ENCODE measurements at regions not wholly inside any gene's neighbourhood (a gene's known extent, or its start where the extent isn't known, plus 50 kb on each side); places are given as distances from the start of the nearest gene placed in this dataset.
"Not testable (repeated sequence)": the region's sequence is repeated elsewhere in the genome, so short reads cannot be mapped to it uniquely, and the experiment has no call there.

DNA sequence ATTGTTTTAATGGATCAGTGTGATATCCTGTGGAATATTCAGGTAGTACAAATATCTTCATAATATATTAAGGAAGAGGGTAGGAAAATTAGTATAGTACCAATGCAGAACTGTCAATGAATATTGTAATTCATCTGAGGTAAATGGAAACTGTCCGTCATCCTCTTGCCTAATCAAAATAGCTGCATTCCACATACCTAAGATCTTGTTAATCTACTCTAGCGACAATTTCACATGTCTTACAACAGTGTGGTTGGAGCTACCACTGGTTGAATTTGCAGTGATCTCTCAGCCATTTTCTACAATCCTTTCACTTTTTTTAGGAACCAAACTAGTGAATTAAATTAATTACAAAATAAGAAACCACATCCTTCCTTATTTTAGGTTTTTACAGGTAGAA lies 117.5 kb downstream of the PCDH18 start:
- H3K36me3 ChIP-seq = no peaks in the 10 kb centered on the region
- intact Hi-C loops (cut with DNase I) = no loop called here
- no peaks in the 10 kb centered on the region for H3K27me3 ChIP-seq
- TF ChIP-seq POLR2A (IDR thresholded peaks at IDR 0.05) = no peak
- TF ChIP-seq, protein P1, sequence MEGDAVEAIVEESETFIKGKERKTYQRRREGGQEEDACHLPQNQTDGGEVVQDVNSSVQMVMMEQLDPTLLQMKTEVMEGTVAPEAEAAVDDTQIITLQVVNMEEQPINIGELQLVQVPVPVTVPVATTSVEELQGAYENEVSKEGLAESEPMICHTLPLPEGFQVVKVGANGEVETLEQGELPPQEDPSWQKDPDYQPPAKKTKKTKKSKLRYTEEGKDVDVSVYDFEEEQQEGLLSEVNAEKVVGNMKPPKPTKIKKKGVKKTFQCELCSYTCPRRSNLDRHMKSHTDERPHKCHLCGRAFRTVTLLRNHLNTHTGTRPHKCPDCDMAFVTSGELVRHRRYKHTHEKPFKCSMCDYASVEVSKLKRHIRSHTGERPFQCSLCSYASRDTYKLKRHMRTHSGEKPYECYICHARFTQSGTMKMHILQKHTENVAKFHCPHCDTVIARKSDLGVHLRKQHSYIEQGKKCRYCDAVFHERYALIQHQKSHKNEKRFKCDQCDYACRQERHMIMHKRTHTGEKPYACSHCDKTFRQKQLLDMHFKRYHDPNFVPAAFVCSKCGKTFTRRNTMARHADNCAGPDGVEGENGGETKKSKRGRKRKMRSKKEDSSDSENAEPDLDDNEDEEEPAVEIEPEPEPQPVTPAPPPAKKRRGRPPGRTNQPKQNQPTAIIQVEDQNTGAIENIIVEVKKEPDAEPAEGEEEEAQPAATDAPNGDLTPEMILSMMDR (IDR thresholded peaks at IDR 0.05) = no peak
- H3K27ac ChIP-seq = no peak overlapping the region
- H3K4me3 ChIP-seq = no peak overlapping the region
- H3K4me1 ChIP-seq = no peaks in the 10 kb centered on the region
- DNase-seq (no peak), ATAC-seq (no peak)
- H3K9me3 ChIP-seq = no peaks in the 10 kb centered on the region
- WGBS (ENCODE audit: insufficient coverage, low coverage, low lambda C conversion rate, missing lambda C conversion rate) = 55% methylated on average over 2 of the region's 2 CpGs

DNA sequence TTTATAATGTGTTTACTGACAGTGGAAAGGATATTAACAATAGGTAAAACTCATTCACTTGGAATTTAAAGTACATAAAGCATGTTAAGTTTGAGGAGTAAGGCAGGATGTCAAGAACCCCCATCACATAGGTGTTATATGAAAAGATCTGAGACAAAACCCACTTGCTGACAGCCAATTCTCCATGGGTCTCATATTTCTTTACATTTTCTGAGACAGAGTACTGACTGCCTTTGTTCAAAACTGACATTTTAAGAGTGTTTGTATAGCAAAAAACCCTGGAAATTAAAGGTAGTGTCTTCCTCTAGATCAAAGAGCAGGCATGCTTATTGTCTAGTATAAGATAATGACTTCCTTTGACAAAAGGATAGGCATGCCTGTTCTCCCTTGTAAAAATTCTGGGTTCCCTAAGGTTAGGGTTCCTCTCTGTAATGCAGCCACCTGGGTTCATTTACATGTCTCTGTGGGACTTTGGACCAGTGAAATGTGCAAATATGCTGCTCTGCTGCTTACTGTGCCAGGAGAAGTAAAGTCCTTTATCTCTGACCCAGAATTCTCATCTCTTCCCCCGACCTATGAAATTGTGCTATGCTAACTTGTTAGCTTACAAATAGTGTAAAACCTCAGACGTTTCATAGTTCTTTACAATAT lies 123.6 kb downstream of the PCDH18 start:
- H3K9me3 ChIP-seq = no peaks in the 10 kb centered on the region
- WGBS (ENCODE audit: insufficient coverage, low coverage, low lambda C conversion rate, missing lambda C conversion rate) = 9% methylated on average over 2 of the region's 2 CpGs
- no peak for DNase-seq
- no peaks in the 10 kb centered on the region for H3K36me3 ChIP-seq
- no peak overlapping the region for H3K27ac ChIP-seq
- H3K4me3 ChIP-seq = no peak overlapping the region
- H3K4me1 ChIP-seq = no peaks in the 10 kb centered on the region
- intact Hi-C loops (cut with DNase I) = no loop called here
- TF ChIP-seq, protein P1 (IDR thresholded peaks at IDR 0.05) = no peak
- TF ChIP-seq POLR2A (IDR thresholded peaks at IDR 0.05) = no peak
- peak; percentile 51 to 71 (median 62) for ATAC-seq
- H3K27me3 ChIP-seq = no peaks in the 10 kb centered on the region

DNA sequence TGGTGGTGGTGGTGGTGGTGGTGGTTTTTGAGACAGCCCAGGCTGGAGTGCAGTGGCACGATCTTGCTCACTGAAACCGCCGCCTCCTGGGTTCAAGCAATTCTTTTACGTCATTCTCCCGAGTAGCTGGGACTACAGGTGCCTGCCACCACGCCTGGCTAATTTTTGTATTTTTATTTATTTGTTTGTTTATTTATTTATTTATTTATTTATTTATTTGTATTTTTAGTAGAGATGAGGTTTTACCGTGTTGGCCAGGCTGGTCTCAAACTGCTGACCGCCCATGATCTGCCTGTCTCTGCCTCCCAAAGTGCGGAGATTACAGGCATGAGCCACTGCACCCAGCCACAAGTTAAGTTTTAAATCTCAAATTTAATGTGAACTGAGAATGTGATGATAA lies 126.5 kb downstream of the PCDH18 start:
- H3K9me3 ChIP-seq; H3K27me3 ChIP-seq; H3K4me1 ChIP-seq; H3K27ac ChIP-seq; ATAC-seq; H3K4me3 ChIP-seq; H3K36me3 ChIP-seq; DNase-seq; intact Hi-C loops (cut with DNase I): not testable (repeated sequence)
- 91% methylated on average over 9 of the region's 9 CpGs for WGBS (ENCODE audit: insufficient coverage, low coverage, low lambda C conversion rate, missing lambda C conversion rate)

DNA sequence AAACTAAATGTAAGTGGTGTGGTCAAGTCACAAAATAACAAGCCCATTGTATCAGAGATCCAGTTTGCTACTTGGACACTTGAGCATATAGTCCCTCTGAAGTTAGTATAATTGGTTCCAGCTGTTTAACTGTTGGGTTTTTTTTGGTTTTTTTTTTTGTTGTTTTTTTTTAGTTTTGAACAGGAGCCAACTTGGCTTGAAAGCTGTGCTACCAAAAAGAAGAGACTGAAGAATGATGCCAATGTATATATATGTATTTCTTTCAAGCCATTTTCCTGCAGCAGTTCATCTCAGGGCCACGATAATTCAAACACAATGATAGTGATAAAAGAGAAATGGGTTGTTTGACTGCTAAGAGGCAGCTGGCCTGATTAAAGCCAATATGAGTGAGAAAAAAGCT lies 138.3 kb downstream of the PCDH18 start:
- DNase-seq (no peak), ATAC-seq (no peak)
- no peak overlapping the region for H3K4me3 ChIP-seq
- intact Hi-C loops (cut with DNase I) = no loop called here
- no peaks in the 10 kb centered on the region for H3K4me1 ChIP-seq
- no peaks in the 10 kb centered on the region for H3K9me3 ChIP-seq
- H3K36me3 ChIP-seq = no peaks in the 10 kb centered on the region
- H3K27me3 ChIP-seq = no peaks in the 10 kb centered on the region
- TF ChIP-seq, protein P1 (IDR thresholded peaks at IDR 0.05) = no peak
- no peak for TF ChIP-seq POLR2A (IDR thresholded peaks at IDR 0.05)
- H3K27ac ChIP-seq = no peak overlapping the region
- WGBS (ENCODE audit: insufficient coverage, low coverage, low lambda C conversion rate, missing lambda C conversion rate) = 57% methylated on average over 1 of the region's 1 CpG

DNA sequence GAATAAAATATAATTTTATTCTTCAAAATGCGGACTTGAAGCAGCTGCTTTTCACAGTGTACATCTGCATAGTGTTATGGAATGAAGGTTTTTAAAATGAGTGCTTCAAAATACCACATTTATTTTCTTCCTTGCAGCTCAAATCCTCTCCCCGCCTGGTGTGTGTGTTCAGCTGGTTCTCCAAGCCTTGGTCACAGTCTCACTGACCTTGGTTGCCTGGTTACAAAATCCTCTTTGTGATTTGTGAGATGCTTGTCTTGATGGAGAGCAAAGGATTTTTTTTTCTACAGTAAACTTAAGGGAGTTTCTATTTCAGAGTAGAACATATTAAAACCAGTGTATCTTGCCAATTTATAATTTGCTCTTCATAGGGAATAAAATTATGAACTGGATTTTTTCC lies 139.2 kb downstream of the PCDH18 start:
- ATAC-seq (no peak), DNase-seq (no peak)

DNA sequence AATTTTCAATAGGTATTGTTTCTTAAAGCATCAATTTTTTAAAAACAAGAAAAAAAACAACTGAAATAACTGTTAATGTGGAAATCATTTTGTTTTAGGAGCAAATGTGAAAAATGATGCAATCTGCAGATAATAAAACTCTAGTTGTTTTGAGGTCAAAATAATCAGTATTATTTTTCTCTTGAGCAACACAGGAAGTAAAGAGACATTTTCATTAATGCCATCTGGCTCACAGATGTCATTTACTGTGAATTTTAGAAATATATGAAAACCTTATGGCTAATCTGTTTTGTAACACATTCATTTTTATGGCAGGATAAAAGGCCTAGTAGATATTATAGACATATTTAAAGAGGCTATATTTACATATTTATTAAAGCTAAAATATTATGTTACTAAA lies 141.6 kb downstream of the PCDH18 start:
- no peak overlapping the region for H3K4me3 ChIP-seq
- TF ChIP-seq, protein P1 (IDR thresholded peaks at IDR 0.05) = no peak
- TF ChIP-seq POLR2A (IDR thresholded peaks at IDR 0.05) = no peak
- H3K27ac ChIP-seq = no peak overlapping the region
- intact Hi-C loops (cut with DNase I) = no loop called here
- H3K27me3 ChIP-seq = no peaks in the 10 kb centered on the region
- H3K9me3 ChIP-seq = no peaks in the 10 kb centered on the region
- no peak for ATAC-seq
- no peaks in the 10 kb centered on the region for H3K36me3 ChIP-seq
- no peak for DNase-seq
- H3K4me1 ChIP-seq = no peaks in the 10 kb centered on the region

More for the DNA sequence above, 139.2 kb downstream of the PCDH18 start:
- no peak overlapping the region for H3K27ac ChIP-seq
- WGBS (ENCODE audit: insufficient coverage, low coverage, low lambda C conversion rate, missing lambda C conversion rate) = 33% methylated on average over 2 of the region's 2 CpGs
- H3K4me3 ChIP-seq = no peak overlapping the region
- no peaks in the 10 kb centered on the region for H3K27me3 ChIP-seq
- H3K36me3 ChIP-seq = no peaks in the 10 kb centered on the region
- no peaks in the 10 kb centered on the region for H3K9me3 ChIP-seq
- no peak for TF ChIP-seq POLR2A (IDR thresholded peaks at IDR 0.05)
- intact Hi-C loops (cut with DNase I) = no loop called here
- H3K4me1 ChIP-seq = no peaks in the 10 kb centered on the region
